NAMALWA (cell line): ENCODE measurements at regions not wholly inside any gene's neighbourhood (a gene's known extent, or its start where the extent isn't known, plus 50 kb on each side); places are given as distances from the start of the nearest gene placed in this dataset.

ENCODE experiments used
- DNase-seq: peaks from one replicate; pipeline ENCODE4 v3.0.0-alpha.2; 2015; ENCODE audit warnings: low spot score

DNA sequence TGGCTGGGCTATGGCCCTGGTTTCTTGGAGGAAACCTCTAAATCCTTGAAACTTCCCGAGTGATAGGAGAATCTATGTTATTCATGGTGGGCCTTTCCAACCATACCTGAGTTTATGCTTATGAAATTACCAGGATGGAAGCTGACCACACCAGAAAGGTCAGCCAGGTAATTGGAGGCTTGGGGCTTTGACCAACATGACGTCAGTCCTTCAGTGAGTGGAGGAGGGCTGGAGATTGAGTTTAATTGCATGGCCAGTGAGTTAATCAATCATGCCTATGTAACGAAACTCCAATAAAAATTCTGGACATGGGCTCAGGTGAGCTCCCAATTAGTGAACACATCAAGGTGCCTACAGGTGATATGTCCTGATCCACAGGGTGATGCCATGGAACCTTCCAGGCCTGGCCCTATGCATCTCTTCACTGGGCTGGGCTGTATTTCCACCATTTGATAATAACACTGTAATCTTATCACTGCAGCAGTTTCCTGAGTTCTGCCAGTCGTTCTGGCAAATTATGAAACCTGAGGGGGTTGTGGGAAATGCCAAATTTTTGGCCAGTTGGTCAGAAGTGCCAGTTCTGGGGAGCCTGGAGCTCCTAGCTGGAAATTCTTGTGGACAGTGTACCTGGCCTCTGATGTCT, 106.5 kb downstream of the CDH26 start:
- no peak for DNase-seq

DNA sequence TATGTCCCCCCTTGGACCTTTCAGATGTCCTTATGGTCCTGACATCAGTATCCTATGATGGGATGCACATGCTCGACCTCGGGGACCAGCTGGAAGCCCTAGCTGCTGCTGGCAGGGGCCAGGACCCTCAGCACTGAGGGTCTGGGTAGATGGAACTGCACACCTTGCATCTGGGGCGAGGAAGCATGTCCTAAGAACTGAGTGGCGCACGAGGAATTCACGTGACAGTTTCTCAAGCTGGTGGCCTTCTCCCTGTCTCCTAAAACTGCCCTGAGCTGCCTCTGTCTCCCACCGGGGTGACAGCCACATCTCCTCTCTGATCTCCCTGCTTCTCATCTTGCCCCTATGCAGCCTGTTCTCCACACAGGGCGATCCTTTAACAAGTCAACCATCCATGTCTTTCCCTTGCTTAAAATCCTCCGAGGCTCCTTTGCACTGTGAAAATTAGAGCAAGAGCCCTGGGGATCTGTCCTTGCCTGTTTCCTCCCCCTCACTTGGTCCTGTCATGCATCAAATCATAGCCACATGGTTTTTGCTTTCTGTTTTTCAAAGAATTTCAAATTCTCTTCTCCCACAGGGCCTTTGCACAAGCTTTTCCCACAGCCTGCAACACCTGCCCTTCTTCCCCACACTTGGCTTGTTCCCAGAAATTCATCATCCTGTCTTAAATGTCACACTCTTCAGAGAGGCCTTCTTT, 107.7 kb downstream of the CDH26 start:
- no peak for DNase-seq

- no peak for DNase-seq
Observed at GRCh38 chr20:60066438-60066823, 108.2 kb downstream of the CDH26 start.

DNA sequence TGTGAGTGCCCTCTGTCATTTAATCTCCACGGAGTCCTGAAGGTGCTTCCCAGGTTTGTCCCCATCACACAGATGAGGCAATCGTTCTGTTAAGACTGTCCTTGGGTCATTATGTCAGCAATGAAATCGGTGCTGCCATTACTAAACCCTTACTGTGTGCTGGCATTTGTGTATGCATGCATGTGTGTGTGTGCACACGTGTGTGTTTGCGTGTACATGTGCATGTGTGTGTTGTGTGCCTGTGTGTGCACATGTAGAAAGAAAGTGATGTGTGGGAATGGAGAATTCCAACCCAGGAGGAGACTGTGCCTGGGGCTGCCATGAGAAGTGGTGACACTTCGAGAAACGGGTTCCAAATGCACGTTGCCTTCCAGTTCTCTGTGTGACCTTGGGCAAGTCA, 110.3 kb downstream of the CDH26 start:
- DNase-seq = no peak

DNA sequence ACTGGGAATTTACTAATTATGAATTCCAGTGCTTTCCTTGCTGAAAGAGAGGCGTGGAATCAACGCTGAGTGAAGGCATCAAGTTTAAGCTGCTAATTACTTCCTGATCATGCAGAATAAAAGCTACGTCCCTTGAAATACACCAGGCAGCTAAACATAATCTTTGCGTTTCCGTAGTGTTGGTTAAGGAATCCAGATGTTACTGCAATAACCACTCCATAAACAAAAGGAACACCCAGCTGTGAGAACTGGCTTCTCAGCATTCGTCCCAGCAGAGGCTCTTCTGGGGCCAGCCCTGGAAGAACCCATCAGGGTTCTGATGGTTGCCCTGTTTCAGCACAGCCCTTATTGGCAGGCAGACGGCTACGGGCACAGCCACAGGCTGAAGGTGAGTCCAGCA, 111.4 kb downstream of the CDH26 start:
- no peak for DNase-seq

DNA sequence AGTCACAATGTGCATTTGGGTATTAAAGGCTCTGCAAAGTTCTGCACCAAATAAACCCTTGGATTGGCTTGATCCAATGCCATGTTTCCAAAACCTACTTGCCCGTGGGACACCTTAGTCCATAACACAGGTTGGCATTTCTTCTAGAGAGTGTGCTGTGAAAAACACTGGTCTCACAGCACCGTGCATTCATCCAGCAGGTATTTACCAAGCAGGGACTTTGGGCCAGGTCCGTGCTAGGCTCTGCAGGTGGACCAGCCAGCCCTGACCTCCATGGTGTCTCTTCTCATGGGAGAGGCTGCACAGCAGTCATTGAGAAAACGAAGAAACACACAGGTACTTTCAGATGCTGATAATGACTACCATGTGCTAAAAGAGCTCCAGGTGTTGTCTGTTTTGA, 112.6 kb downstream of the CDH26 start:
- no peak for DNase-seq

DNA sequence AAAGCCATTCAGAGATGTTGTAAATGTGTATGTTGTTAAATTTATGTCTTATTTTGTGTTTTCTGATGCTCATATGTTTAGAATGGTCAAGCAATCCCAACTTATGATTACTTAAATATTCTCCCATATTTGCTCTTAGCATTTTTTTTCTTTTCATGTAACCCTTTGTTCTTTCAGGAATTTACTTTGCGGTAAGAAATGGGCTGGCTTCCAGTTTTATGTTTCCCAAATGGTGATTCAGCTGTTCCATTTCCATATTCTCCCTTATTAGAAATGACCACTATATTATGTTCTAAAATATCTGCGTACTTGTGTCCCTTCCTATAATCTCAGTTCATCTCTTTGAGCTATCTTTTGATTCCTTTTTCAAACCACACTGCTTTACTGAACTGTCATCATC, 113.7 kb downstream of the CDH26 start:
- DNase-seq = no peak

DNA sequence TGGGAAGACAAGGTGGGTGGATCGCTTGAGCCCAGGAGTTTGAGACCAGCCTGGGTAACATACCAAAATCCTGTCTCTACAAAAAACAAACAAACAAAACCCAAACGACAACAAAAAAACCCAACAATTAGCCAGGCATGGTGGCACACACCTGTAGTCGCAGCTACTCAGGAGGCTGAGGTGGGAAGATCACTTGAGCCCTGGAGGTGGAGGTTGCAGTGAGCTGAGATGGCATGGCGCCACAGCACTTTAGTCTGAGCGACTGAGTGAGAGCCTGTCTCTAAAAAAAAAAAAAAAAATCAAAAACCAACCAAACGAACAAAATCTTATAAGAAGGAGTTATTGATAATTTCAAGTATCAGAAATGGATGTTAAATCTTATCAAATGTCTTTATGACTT, 114.9 kb downstream of the CDH26 start:
- DNase-seq = no peak

- DNase-seq = no peak
Observed at GRCh38 chr20:60073504-60073903, 115.3 kb downstream of the CDH26 start.

GRCh38 chr20:60074276-60074675, 116.1 kb downstream of the CDH26 start:
- DNase-seq = no peak

GRCh38 chr20:60078351-60079250, 120.4 kb downstream of the CDH26 start:
- no peak for DNase-seq

GRCh38 chr20:60080401-60080800, 122.2 kb downstream of the CDH26 start:
- DNase-seq = no peak

DNA sequence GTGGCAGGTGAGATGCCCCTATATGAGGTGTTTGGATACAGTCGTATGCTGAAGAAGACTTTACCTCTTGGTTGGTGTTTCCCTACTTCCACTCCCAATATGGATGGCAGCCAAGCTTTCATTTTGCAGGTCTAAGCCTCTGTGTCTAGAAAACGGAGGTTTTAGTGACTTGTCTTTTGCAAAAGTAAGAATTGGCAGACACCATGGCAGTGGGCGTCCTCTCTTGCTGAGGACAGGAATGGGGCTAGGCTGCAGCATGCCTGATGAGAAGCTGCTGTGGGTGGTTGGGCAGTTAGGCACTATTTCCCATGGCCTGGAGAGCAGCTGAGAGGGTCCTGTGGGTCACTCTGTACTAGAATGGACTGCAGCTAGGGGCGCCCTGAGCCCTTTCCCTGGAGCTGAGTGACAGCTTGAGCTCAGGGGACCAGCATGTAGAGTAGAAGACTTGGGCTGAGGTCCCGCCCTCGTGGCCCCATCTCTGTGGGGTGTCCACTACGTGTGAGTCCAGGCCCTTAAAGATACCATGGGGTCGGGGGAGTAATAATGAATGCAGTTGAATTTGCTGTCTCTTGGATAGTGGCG, 127.4 kb downstream of the CDH26 start:
- no peak for DNase-seq

- DNase-seq = no peak
Observed at GRCh38 chr20:60086821-60087562, 128.8 kb downstream of the CDH26 start.

- no peak for DNase-seq
Observed at GRCh38 chr20:60087563-60088105, 129.4 kb downstream of the CDH26 start.

DNA sequence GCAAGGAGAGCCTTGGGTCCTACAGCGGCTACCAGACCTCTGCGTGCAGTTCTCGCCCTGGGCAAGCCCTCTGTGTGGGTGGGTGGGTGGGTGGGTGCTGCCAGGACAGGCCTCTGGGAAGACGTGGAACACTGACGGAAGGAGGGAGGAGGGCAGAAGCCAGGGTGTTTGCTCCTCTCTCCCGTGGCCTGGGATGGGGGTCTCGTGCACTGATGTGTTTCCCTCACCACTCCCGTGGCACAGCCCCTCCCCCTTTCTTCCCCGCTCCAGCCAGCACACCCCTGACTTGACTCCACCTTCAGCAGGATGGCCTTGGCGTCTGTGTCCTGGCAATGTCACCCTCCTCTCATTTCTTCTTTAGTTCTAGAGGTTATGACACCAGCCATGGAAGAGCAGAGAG, 130.0 kb downstream of the CDH26 start:
- no peak for DNase-seq

DNA sequence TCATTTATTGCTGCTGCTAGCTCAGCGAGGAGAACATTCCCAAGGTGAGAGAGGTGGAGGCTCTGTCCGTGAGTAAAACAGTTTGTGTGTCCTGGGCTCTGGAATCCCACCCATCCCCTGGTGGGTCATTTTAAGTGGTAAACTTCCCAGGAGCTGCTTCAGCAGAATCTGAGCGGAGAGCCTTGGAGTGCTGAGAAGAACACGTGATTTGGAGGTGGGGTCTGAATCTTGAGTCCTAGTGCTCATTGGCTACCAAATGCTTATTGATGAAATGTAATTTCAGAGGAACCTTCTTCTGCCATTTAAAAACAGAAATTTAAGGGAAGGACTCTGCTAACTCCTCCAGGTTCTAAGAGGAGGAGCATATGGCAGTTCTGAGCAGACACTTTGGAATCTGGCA, 132.4 kb downstream of the CDH26 start:
- DNase-seq = no peak

DNA sequence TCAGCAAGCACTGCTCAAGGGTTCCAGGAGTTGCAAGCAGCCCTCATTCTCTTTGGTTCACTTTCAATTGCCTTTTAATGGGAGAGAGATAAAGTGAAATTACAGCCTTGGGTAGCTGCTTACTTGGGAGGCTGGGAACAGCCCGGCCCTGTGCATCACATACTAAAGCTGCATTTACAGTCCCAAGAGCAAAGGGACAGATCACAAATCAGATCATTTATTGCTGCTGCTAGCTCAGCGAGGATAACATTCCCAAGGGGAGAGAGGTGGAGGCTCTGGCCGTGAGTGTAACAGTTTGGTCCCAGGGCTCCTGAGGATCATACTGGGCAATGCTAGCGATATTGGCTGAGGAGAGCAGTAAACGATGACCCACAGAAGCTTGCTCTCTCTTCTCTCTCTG, 133.1 kb downstream of the CDH26 start:
- DNase-seq = no peak

GRCh38 chr20:60091861-60092260, 133.6 kb downstream of the CDH26 start:
- DNase-seq = no peak

GRCh38 chr20:60092729-60093128, 134.5 kb downstream of the CDH26 start:
- no peak for DNase-seq

DNA sequence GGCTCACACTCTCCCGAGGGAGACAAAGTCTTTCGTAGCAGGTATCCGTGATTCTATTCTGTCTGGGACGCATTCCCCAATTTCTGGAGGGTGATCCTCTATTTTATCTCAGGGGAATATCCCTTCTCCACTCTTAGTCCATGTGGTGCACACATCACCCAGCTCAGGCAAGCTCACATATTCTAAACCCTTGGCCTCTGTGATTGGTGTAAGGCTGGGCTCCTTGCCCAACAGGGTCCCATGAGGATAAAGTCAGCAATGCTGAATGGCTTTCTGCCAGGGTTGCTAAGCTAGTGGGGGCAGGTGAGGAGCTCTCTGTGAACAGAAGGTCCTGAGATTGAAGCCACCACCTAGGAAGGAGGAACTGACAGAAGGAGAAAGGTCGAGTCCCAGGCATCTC, 137.2 kb downstream of the CDH26 start:
- DNase-seq = no peak

DNA sequence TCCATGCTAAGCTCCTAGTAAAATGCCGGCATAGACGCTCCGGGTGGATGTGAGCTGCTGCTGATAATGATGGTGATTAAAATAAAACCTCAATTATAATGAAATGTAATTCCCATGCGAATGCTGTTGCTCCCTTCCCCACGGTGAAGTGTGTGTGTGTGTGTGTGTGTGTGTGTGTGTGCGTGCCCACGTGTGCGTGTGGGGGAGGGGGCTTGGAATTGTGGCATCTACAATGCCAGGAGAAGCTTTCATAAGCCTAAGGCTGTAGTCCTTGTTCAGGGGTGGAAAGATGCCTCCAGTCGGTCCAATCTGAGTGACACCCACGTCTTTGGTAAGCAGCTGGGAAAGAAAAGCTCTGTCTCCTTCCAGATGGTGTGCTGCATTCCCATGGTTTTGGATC, 137.9 kb downstream of the CDH26 start:
- DNase-seq = no peak
